ENCODE measurements at regions not wholly inside any gene's neighbourhood (a gene's known extent, or its start where the extent isn't known, plus 50 kb on each side); places are given as distances from the start of the nearest gene placed in this dataset.

DNA sequence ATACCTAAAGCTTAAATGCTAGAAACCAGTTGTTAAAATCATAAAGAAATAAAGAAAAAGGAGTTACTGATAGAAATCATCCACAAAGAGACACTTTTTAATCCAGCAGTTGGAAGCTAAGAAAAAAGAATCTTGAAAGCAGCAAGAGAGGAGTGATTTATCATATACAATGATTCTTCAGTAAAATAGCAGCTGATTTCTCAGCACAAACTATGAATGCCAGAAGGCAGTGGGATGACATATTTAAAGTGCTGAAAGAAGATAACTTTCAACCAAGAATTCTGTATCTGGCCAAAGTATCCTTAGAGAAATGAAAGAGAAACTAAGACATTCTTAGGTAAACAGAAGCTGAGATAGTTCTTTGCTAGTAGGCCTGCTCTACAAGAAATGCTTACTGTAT is 366.0 kb downstream of the HTR1A start:
- FAIRE-seq, result no peak
- no peak for DNase-seq (ENCODE audit: insufficient read length, low spot score)
- TF ChIP-seq, protein P1, sequence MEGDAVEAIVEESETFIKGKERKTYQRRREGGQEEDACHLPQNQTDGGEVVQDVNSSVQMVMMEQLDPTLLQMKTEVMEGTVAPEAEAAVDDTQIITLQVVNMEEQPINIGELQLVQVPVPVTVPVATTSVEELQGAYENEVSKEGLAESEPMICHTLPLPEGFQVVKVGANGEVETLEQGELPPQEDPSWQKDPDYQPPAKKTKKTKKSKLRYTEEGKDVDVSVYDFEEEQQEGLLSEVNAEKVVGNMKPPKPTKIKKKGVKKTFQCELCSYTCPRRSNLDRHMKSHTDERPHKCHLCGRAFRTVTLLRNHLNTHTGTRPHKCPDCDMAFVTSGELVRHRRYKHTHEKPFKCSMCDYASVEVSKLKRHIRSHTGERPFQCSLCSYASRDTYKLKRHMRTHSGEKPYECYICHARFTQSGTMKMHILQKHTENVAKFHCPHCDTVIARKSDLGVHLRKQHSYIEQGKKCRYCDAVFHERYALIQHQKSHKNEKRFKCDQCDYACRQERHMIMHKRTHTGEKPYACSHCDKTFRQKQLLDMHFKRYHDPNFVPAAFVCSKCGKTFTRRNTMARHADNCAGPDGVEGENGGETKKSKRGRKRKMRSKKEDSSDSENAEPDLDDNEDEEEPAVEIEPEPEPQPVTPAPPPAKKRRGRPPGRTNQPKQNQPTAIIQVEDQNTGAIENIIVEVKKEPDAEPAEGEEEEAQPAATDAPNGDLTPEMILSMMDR (IDR thresholded peaks at IDR 0.05; ENCODE audit: insufficient read depth, missing control alignments), result no peak

DNA sequence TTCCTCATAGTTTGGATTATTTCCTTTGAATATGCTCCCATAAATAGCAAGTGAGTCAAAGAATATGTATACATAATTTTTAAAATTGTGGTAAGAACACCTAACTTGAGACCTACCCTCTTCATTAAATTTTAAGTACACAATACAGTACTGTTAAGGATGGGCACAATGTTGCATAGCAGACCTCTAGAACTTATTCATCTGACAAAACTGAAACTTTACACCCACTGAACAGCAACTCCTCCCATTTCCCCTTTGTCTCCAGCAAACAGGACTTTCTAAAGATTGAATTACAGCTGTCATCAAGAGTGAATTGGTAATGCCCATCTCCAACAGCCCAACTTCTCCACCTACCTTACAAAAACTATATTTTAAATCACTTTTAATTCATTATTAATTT is 388.9 kb downstream of the HTR1A start:
- FAIRE-seq, result no peak
- TF ChIP-seq, protein P1 (IDR thresholded peaks at IDR 0.05; ENCODE audit: insufficient read depth, missing control alignments), result no peak

DNA sequence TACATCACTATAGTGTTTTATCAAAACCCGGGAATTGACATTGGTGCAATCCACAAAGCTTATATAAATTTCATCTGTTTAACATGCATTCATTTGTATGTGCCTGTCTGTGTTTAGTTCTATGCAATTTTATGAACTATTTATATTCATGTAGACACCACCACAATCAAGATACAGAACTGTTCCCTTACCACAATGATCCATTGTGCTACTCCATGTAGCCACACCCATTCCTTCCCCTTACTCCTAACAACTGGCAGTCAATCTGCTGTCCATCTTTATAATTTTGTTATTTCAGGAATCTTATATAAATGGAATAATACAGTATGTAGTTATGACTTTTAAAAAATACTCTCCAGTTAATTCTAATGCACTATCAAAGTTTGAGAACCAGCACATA is 389.5 kb downstream of the HTR1A start:
- DNase-seq (ENCODE audit: insufficient read length, low spot score), result no peak
- FAIRE-seq, result no peak
- TF ChIP-seq, protein P1 (IDR thresholded peaks at IDR 0.05; ENCODE audit: insufficient read depth, missing control alignments), result no peak

More for the DNA sequence above, 388.9 kb downstream of the HTR1A start:
- no peak for DNase-seq (ENCODE audit: insufficient read length, low spot score)

DNA sequence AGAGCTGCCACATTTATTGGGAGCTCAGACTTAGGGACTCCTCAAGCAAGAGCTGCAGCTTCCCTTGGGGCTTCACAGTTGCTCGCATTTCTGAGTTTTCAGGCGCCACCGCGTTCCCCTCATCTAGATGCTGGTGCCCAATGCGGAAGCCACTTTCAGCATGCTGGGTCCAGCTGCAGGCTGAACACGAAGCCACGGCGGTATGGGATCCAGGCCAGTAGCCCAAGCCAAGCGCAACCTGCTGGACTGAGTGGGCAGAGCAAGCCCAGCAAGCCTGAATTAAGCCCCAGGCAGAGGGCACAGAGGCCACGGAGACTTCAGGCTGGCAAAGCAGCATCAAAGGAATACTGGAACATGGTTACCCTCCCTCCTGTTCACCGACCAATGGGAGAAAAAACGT is 391.5 kb downstream of the HTR1A start:
- no peak for FAIRE-seq
- TF ChIP-seq, protein P1 (IDR thresholded peaks at IDR 0.05; ENCODE audit: insufficient read depth, missing control alignments), result no peak
- no peak for DNase-seq (ENCODE audit: insufficient read length, low spot score)

DNA sequence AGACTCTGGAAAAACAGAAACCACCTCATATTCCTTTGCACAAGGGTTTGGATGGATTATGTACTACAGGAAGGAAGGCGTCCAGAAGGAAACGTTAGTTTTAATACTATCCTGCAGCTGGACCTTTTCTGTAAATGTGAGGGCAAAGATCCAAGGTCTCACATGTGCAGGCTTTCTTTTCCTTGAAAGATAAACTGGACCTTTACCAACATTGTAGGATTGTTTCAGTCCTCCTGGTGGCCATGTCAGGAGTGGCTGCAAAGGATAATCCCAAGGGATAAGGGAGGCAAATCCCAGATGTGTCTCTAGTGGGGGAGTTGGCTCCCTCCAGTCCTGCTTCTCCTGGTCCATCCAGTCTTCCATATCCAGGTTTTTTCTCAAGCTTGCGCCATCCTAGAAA is 397.5 kb downstream of the HTR1A start:
- TF ChIP-seq, protein P1 (IDR thresholded peaks at IDR 0.05; ENCODE audit: insufficient read depth, missing control alignments), result no peak
- DNase-seq (ENCODE audit: insufficient read length, low spot score) (no peak), FAIRE-seq (no peak)

DNA sequence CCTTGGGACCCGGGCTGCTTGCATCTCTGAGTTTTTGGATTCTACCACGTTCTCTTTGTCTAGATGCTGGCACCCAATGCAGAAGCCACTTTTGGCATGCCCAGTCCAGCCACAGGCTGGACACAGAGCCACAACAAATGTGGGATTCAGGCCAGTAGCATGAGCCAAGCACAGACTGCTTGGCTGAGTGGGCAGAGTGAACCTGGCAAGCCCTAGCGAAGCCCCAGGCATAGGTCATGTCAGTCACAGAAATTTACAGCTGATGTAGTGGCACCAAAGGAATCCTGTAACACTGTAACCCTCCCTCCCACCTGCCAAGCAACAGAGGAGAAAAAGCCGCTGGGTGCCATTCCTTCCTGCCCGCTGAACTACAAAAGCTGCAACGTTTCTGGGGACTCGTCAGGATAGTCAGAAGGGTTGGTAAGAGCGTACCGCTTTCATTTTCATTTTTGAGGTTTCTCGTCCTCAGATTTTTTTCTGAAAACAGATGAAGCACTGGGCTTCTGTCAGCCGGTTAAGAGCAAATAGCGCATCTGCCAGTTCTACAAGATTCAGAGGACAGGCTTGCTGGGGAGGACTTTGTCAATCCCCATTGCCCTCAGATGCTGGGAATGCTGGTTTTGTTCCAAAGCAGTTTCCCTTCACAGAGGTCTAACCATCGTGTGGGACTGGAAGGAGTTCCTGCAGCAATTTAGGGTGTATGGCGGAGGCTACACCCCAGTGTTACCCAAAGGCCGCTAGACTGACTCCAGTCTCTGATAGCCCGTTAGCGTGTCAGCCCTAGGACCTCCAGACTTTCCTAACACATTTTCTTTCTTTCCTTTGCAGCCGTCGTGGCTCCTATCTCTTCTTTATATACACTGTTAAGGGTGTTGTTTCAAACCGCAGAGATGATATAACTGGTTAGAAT is 399.0 kb downstream of the HTR1A start:
- no peak for DNase-seq (ENCODE audit: insufficient read length, low spot score)
- TF ChIP-seq, protein P1 (IDR thresholded peaks at IDR 0.05; ENCODE audit: insufficient read depth, missing control alignments), result no peak

DNA sequence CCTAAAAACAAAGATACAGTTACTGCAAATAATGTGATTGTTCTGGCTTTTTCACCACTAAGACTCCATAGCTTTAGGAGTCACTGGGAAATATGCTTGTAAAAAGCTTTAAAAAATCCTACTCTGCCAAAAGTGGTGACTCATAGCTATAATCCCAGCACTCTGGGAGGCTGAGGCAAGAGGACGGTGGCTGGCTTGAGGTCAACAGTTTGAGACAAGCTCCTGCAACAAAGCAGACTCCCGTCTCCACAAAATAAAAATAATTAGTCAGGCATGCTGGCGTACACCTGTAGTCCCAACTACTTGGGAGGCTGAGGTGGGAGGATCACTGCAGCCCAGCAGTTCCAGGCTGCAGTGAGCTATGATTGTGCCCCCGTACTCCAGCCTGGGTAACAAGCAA is 406.4 kb downstream of the HTR1A start:
- FAIRE-seq (no peak), DNase-seq (ENCODE audit: insufficient read length, low spot score) (no peak)
- TF ChIP-seq, protein P1 (IDR thresholded peaks at IDR 0.05; ENCODE audit: insufficient read depth, missing control alignments), result no peak

More for the DNA sequence above, 399.0 kb downstream of the HTR1A start:
- FAIRE-seq, result no peak

Data from D721Med (cell line).